Lung microvascular endothelial cell (primary cell): ENCODE measurements at regions not wholly inside any gene's neighbourhood (a gene's known extent, or its start where the extent isn't known, plus 50 kb on each side); places are given as distances from the start of the nearest gene placed in this dataset.

ENCODE experiments used
- DNase-seq, 2 donors: peaks; one replicate each; pipeline versions ENCODE4 v3.0.0 to v3.0.0-alpha.2; 2010; ENCODE audit warnings: low read depth in 2 of 2

- no peak for DNase-seq
Observed at GRCh38 chr5:168056499-168057182, 234.8 kb upstream of the WWC1 start.

- DNase-seq = peak in 1 of 2 donors; percentile 19
Observed at GRCh38 chr5:168057905-168058304, 233.5 kb upstream of the WWC1 start.

- DNase-seq = no peak
Observed at GRCh38 chr5:168059131-168059530, 232.3 kb upstream of the WWC1 start.

DNA sequence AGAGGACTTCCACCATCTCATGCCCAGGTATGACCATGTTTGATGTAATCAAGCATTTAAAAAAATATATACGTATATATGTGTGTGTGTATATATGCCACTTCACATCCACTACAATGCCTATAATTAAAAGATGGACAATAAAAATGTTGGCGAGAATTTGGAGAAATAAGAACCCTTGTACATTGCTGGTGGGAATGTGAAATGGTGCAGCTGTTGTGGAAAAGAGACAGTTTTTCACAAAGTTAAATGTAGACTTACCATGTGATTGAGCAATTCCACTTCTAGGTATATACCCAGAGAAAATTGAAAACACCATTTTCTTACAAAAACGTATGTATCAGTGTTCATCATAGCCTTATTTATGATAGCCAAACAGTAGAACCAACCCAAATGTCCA lies 229.2 kb upstream of the WWC1 start:
- no peak for DNase-seq

DNA sequence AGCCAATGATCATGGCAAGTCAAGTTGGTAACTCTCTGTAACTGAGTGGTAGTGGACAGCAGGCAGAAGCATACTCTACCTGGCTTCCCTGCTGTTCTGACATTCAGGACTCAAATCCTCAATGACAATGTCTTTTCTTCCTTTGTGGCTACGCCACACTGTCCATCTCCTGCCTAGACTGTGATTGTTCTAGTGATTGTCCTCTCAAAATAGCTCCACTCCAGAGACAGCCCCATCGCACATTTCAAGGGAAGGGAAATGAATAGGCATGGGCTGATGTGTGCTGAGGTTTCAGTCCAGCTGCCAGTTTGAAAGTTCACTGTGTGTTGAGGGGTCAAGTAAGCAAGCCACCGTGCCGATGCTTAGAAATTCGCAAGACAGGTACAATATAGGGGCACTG lies 227.0 kb upstream of the WWC1 start:
- no peak for DNase-seq

DNA sequence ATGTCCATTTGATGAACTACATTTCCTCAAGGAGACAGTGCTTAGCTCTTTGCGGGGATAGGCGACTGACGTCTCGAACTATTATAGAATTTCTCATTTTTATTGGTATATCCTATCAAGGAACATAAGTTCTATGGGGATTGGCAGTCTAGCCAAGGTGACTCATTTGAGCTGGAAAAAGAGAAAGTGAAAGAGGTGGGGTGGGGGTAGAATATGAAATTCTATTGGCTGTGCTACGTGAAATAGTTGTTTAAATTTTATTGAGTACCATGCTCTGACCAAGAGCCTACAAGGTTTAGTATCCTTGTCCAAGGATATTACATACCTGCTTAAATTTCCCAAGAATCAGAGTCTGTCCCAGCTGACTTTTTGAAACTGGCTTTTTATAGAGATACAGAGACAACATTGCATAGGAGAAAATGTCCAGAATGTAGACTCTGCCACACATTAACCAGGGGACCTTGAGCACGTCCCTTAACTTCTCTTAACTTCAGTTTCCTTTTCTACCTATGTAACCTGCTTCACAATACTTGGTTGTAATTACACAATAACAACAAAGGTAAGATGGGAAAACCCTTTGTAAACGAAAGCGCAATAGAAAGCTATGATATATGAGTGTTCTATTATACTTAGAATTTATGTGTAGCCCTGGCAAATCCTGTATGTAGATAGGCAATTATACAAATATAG lies 226.4 kb upstream of the WWC1 start:
- no peak for DNase-seq

DNA sequence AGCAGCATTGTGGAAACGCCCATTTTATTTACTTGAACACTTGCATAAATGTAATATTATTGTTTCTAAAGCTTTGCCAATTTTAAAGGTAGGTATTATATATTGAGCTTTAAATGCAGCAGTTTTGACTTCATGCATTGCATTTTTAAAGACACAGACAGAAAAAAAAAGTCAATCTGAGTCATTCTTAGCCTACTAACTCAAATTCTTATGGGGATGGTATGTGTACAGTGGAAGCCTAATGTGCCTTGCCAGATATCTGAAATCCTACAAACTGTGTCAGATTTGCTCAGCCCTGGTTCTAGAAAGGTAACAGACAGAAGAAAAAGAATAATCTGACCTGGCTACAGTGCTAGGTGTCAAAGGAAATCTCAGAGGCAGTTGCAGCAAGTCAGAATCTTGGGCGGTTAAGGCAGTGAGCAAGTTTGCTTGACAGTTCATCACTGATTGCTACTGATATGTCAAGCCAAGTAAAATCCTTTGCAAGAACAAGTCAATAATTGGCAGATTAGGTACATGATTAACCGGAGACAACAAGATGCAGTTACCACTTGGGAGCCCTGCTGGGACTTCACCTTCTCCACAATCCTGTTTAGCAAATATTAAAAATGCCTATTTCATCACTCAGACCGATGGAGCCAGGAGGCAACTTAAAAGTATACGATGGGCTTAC lies 224.8 kb upstream of the WWC1 start:
- DNase-seq = no peak

DNA sequence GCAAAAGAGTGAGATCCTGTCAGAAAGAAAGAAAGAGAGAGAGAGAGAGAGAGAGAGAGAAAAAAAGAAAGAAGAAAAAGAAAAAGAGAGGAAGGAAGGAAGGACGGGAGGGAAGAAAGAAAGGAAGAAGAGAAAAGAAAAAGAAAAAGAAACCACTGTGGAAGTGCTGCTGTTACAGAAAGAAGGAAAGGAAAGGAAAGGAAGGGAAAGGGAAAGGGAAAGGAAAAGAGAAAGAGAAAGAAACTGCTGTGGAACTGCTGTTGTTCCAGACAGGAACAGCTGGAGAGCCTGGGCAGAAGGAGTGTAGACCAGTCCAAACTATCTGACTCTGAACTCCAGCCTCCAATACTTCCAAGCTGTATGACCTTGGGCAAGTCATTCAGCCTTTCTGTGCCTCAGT lies 220.7 kb upstream of the WWC1 start:
- no peak for DNase-seq

DNA sequence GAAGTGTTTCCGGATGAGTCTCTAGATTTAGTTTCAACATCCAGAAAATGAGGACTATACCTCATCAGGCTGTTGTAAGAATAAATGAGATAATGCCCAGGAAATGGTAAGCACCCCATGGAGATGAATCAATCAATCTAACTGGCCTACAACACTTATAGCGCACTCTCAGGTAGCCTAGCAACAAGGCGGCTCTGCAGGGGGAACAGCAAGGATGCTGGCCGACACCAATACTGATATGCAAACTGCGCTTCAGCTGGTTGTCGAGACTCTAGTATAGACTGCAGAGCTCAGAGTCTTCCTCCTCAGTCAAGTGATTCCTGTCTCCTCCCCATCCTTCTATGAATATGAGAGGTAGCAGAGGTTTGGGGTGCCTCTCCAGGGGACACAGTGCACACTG lies 218.8 kb upstream of the WWC1 start:
- DNase-seq = no peak

GRCh38 chr5:168073311-168073710 lies 218.1 kb upstream of the WWC1 start:
- no peak for DNase-seq

DNA sequence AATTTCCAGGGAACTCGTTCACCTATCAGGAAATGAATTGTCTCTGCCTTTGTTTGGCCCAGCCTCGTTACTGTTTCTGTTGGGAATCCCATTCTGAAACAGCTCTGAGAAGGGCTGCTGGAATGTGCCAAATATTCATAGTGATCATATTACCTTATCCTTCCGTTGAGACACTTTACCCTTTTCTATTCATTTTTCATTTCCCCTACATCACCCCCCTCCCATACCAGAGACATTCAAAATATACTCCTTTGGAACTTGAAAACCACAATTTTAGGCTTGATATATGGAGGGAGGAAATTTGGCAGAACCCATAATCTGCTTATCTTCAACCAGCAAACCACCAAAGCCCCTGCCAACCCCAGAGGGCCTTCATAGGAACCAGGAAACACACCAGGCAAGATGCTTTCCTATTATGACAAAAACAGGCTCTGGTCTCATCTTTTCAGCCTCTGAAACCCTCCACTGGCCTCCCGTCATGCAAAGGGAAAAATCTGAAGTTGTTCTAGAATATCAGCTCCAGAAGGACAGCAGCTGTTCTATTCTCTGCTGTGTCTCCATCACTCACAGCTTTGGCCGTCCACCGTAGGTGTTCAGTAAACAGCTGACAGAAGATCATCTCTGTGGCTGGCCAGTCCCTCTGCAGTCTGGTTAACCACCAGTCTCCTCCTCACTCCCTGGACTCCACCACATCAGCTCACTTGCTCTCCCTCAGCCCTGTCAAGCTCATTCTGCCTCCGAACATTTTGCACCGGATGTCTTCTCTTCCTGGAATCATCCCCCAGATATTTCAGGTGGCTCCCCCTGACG lies 217.2 kb upstream of the WWC1 start:
- peak in 1 of 2 donors; percentile 75 for DNase-seq

DNA sequence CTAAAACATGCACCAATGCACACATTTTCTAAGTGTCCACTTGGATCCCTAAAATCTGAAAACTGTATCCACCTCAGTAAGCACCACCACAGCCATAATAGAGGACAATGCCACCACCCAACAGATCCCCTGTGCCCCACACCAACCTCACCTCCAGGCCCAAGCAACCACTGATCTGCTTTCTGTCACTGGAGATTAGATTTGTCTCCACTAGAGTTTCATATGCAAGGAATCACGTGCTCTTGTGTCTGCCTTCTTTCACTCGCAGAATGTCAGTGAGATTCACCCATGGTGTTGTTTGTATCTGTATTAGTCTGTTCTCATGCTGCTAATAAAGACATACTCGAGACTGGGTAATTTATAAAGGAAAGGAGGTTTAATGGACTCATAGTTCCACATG lies 216.1 kb upstream of the WWC1 start:
- DNase-seq = no peak

DNA sequence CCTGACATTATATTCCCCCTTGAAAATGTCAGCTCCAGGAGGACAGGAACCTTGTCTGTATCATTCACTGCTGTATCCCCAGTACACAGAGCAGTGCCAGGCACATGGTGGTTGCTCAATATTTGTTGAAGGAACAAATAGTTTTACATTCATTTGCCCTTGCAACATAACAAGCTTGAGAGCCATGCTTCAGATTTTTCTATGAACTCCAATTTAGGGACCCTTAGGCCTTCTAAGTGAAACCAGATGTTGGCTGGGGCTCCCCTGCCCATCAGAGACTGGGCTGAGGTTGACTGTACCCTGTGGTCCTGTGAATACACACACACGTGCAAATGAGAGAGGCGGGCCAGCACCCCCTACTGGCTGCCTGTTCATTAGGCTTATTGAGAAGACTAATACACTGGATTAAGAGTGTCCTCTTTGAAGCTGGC lies 214.9 kb upstream of the WWC1 start:
- peak in 1 of 2 donors; percentile 44 for DNase-seq

DNA sequence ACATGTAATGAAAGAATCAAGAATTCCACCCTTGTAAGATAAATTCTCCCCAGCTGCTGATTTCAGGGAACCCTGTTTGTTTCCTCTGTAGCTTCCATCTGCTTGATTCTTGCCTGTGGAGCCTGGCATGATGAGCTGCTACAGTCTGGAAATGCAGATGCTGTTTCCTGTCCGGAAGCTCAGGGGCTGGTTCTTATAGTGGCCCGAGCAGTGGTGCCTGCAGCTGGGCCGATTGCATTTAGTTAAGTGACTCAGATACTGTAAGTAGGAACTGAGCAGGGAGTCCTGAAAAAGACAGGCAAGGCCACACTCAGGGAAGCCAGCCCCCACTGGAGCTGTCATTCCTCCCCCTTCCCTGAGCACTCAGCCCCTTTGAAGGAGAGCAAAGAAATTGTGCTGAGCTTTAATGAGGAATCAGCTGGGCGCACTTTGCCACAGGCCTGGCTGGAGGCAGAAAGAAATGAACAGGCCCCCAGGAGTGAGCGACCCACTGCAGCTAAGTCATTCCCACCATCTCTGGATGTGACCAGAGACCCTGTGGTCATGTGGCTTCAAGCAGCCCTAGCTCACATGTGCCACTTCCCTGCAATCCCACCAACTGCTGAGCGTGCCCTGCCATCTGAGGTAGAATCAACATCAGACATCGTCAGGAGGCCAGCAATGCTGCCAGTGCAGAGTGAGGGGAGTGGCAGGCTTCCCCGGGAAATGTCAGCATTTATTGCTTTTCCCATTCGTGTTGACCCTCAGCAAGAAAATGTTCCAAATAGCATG lies 206.0 kb upstream of the WWC1 start:
- DNase-seq = no peak

DNA sequence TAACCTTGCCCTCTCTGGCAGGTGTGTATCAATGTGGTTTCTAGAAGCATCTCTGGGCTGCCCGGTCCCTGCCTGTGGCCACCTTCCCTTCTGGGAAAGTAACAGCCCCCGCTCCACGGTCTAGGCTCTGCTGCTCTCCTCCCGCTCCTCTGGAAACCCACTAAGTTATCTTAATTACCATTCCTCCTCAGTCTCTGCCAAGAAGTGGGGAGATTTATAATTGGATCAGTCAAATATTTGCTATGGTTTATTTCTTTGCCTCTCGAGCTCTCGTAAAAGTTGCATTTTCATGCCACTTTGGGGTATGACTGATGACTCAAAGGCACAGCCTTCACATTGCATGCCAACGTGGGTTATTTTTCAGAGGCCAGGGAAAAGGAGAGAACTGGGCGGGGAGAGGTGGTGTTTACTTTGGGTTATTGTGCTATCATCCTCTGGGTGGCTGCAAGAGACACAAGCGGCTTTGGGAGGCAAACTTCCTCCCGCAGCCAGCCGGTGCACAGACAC lies 205.3 kb upstream of the WWC1 start:
- DNase-seq = no peak

DNA sequence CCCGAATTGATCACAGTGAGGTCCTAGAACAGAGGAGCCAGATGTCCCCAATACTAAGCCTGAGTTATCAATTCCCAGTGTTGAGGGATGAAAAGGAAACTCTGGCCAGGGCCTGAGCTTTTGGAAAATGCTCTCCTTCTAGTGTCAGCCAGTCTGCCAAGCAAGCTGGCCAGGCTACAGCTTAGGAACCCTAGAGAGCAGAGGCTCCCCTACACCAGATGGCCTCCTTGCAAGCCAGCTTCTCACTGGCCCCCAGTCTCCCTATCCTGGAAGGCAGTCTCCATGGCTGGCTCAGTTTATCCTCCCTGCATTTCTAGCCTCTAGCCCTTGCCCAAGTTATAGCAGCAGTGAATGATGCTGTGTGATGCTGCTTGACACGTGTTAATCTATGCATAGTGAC lies 204.7 kb upstream of the WWC1 start:
- no peak for DNase-seq

DNA sequence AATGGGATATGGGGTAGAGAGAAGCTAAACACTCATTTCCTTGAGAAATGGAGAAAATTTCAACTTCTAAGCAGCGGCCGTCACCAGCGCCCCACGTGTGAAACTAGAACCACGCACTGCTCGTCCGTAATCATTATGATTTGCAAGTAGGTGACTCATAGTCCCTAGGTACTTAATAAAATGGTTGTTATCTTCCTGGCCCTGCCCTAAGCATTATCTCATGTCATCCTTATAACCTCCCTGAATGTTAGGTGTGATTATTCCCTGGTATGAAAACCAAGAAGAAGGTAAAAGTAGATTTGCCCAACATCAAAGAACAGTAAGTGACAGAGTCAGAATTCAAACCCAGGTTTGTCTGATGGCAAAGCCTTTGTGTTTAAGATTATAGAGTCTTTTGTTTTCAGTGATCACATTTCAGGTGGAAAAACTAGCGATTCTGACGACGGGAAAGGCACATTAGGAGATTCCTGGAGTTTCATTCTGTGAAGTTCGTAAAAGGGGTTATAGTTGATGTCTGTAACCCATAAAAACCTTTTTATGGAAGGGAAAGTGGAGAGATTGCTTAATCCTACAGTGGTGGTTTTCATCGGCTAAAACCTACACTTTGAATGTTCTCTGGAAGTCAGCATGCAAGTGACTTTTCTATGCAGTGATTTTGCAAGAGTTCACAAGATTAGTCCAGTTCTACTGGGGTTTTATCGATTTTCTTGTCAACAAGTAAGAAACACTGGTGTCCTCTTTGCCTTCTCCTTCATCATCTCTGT lies 202.9 kb upstream of the WWC1 start:
- DNase-seq = no peak

GRCh38 chr5:168089201-168089887 lies 202.1 kb upstream of the WWC1 start:
- no peak for DNase-seq
